Trophoblast cell (in vitro differentiated cells and primary cell): ENCODE measurements at regions not wholly inside any gene's neighbourhood (a gene's known extent, or its start where the extent isn't known, plus 50 kb on each side); places are given as distances from the start of the nearest gene placed in this dataset.

Experiments
- DNase-seq, 2 donors: peaks; one replicate each; pipeline ENCODE4 v3.0.0-alpha.2; 2016
- H2AFZ ChIP-seq: 2 replicates; pipeline ENCODE4 v1.6.1; 2013; ENCODE audit warnings: low read length, moderate library complexity, mild to moderate bottlenecking; ENCODE audit not compliant: insufficient read depth, poor library complexity
- H2AK5ac ChIP-seq: 2 replicates; pipeline ENCODE4 v1.6.1; 2013; ENCODE audit warnings: mild to moderate bottlenecking, low read length
- H2BK120ac ChIP-seq: 2 replicates; pipeline ENCODE4 v1.6.1; 2013; ENCODE audit warnings: low read length, mild to moderate bottlenecking, moderate library complexity; ENCODE audit not compliant: insufficient read depth, poor library complexity
- H2BK12ac ChIP-seq: 2 replicates; pipeline ENCODE4 v1.6.1; 2013; ENCODE audit warnings: mild to moderate bottlenecking, low read length, moderate library complexity
- H2BK5ac ChIP-seq: 2 replicates; pipeline ENCODE4 v1.6.1; 2013; ENCODE audit warnings: low read length, low read depth, moderate library complexity, mild to moderate bottlenecking; ENCODE audit not compliant: poor library complexity
- H3K14ac ChIP-seq: 2 replicates; pipeline ENCODE4 v1.6.1; 2013; ENCODE audit warnings: mild to moderate bottlenecking, low read length
- H3K18ac ChIP-seq: 2 replicates; pipeline ENCODE4 v1.6.1; 2013; ENCODE audit warnings: mild to moderate bottlenecking, low read length
- H3K23ac ChIP-seq: 2 replicates; pipeline ENCODE4 v1.6.1; 2013; ENCODE audit warnings: low read length
- H3K27ac ChIP-seq: 2 replicates; pipeline ENCODE4 v1.5.1; 2013; ENCODE audit warnings: low read depth, mild to moderate bottlenecking, inconsistent platforms, low read length, moderate library complexity
- H3K27me3 ChIP-seq: 2 replicates; pipeline ENCODE4 v1.6.1; 2013; ENCODE audit warnings: inconsistent platforms, mild to moderate bottlenecking, low read length, moderate library complexity; ENCODE audit not compliant: insufficient read depth
- H3K36me3 ChIP-seq, 2 experiments: 1 replicate in 1 of 2; 2 replicates in 1 of 2; pipeline ENCODE4 v1.6.1; 2013; ENCODE audit warnings: low read length in 2 of 2, mild to moderate bottlenecking in 2 of 2, moderate library complexity in 1 of 2; ENCODE audit not compliant: insufficient read depth in 2 of 2, control insufficient read depth in 1 of 2
- H3K4ac ChIP-seq: 2 replicates; pipeline ENCODE4 v1.6.1; 2013; ENCODE audit warnings: low read depth, mild to moderate bottlenecking, low read length, moderate library complexity
- H3K4me1 ChIP-seq, 2 experiments: 1 replicate in 1 of 2; 2 replicates in 1 of 2; pipeline ENCODE4 v1.6.1; 2013; ENCODE audit warnings: low read length in 2 of 2, mild to moderate bottlenecking in 2 of 2, moderate library complexity in 1 of 2; ENCODE audit not compliant: insufficient read depth in 2 of 2, control insufficient read depth in 1 of 2
- H3K4me2 ChIP-seq: 2 replicates; pipeline ENCODE4 v1.6.1; 2013; ENCODE audit warnings: inconsistent platforms, mild to moderate bottlenecking, low read length, moderate library complexity
- H3K4me3 ChIP-seq: 2 replicates; pipeline ENCODE4 v1.5.1; 2013; ENCODE audit warnings: mild to moderate bottlenecking, low read depth, low read length, inconsistent platforms
- H3K79me1 ChIP-seq: one replicate; pipeline ENCODE4 v1.6.1; 2013; ENCODE audit warnings: low read length
- H3K79me2 ChIP-seq: 2 replicates; pipeline ENCODE4 v1.6.1; 2013; ENCODE audit warnings: low read length, mild to moderate bottlenecking; ENCODE audit not compliant: control insufficient read depth, insufficient read depth, poor library complexity
- H3K9ac ChIP-seq: 2 replicates; pipeline ENCODE4 v1.6.1; 2013; ENCODE audit warnings: mild to moderate bottlenecking, low read length
- H3K9me3 ChIP-seq: 2 replicates; pipeline ENCODE4 v1.6.1; 2013; ENCODE audit warnings: low read depth, mild to moderate bottlenecking, control low read depth, inconsistent platforms, low read length; ENCODE audit not compliant: insufficient read depth
- H4K12ac ChIP-seq: 2 replicates; pipeline ENCODE4 v1.6.1; 2013; ENCODE audit warnings: low read depth, mild to moderate bottlenecking, low read length, moderate library complexity
- H4K8ac ChIP-seq: 2 replicates; pipeline ENCODE4 v1.6.1; 2013; ENCODE audit warnings: low read depth, mild to moderate bottlenecking, low read length, moderate library complexity
- H4K91ac ChIP-seq: one replicate; pipeline ENCODE4 v1.6.1; 2013; ENCODE audit warnings: low read depth, mild to moderate bottlenecking, low read length, moderate library complexity
- WGBS: extraction: QIAGEN DNeasy Blood & Tissue Kit; methylation state at CpG from one replicate; pipeline ENCODE4 v1.1.7; 2013; ENCODE audit warnings: missing lambda C conversion rate; ENCODE audit not compliant: insufficient read length, insufficient coverage; ENCODE audit errors: extremely low coverage; 5-methylcytosine and 5-hydroxymethylcytosine counted together

DNA sequence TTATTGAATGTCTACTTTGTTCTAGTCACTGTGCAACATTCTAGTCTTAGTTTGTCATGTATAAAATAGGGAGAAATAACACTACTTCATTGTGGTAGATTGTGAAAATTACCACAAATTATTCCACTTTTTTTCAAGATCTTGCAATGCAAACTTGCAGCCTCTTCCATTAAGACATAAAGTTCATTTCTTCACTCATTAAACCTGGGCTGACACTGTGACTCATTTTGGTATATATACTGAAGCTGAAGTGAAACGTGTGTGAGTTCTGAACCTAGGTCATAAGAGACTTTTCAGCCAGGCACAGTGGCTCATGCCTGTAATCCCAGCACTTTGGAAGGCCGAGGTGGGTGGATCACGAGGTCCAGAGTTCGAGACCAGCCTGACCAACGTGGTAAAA is 329.0 kb downstream of the BCKDHB start:
- Histone ChIP-seq H3K79me2 (no peaks in the 10 kb centered on the region), H3K4me3 (no peak overlapping the region), H2AFZ (no peak overlapping the region), H3K23ac (no peak overlapping the region), H3K4ac (no peak overlapping the region), H2BK5ac (no peak overlapping the region), H2BK120ac (no peak overlapping the region), H3K14ac (no peak overlapping the region), H3K4me1 (no peaks in the 10 kb centered on the region), H2AK5ac (no peak overlapping the region), H3K4me2 (no peak overlapping the region), H3K9ac (no peak overlapping the region), H4K12ac (no peak overlapping the region), H3K9me3 (no peaks in the 10 kb centered on the region), H4K91ac (no peak overlapping the region), H3K27ac (no peak overlapping the region), H2BK12ac (no peak overlapping the region), H3K36me3 (no peaks in the 10 kb centered on the region), H3K18ac (no peak overlapping the region), H3K79me1 (no peaks in the 10 kb centered on the region), H3K27me3 (no peaks in the 10 kb centered on the region), H4K8ac (no peak overlapping the region)
- no peak for DNase-seq
- no CpG with 5 or more reads among the region's 5 CpGs for WGBS

DNA sequence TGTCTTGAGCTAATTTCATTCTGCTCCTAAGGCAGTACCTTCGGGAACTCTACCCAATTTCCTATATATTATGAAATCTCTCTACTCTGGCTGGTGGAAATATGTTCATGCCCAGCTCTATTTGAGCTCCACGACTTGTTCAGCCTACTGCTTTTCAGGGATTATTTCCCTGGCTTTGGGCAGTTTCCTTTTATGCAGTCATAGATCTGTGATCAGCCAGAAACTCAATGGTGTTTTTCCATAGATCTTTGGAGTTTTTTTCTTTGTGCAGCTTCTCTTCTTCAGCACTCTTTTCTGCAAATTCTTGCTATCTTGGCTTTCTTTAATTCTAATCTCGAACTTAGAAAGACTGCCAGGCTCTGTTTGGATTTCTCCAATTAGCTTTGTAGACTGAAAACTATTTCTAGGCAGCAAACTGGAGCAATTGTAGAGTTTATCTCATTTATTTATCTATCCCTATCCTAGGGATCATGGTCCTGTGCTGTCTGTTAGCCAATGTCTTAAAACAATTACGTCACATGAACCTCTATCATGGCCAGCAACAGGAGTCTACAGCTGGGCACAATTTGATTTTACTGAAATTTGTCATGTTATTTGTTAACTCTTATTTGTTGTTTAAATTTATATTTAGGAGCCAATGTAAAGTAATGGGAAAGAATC is 328.4 kb downstream of the BCKDHB start:
- no peak overlapping the region for H4K8ac ChIP-seq
- H3K14ac ChIP-seq, result no peak overlapping the region
- H3K9me3 ChIP-seq, result no peaks in the 10 kb centered on the region
- H3K4ac ChIP-seq, result no peak overlapping the region
- H3K27me3 ChIP-seq, result no peaks in the 10 kb centered on the region
- no peak overlapping the region for H2BK120ac ChIP-seq
- no peak overlapping the region for H2AFZ ChIP-seq
- no peak overlapping the region for H2BK5ac ChIP-seq
- no peaks in the 10 kb centered on the region for H3K4me1 ChIP-seq
- no peak overlapping the region for H4K12ac ChIP-seq
- H3K79me2 ChIP-seq, result no peaks in the 10 kb centered on the region
- H4K91ac ChIP-seq, result no peak overlapping the region
- no CpG with 5 or more reads among the region's 4 CpGs for WGBS
- H3K36me3 ChIP-seq, result no peaks in the 10 kb centered on the region
- no peak overlapping the region for H2BK12ac ChIP-seq
- no peak overlapping the region for H2AK5ac ChIP-seq
- H3K4me3 ChIP-seq, result no peak overlapping the region
- no peak overlapping the region for H3K18ac ChIP-seq
- DNase-seq, result no peak
- H3K23ac ChIP-seq, result no peak overlapping the region
- no peak overlapping the region for H3K27ac ChIP-seq
- H3K4me2 ChIP-seq, result no peak overlapping the region
- H3K79me1 ChIP-seq, result no peaks in the 10 kb centered on the region
- H3K9ac ChIP-seq, result no peak overlapping the region

DNA sequence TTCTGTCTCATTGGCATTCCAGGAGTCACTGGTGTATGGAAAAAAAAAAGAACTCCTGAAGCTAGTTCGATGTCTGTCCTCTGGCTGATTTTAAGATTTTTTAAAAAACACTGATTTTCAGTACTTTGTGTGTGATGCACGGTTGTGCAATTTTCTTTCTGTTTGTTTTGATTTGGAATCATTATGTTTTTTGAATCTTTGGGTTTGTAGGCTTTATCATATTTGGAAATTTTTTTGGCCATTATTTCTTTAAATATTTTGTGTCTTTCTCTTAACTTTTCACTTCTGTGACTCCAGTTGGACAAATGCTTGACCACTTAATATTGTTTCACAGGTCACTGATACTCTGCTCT is 327.2 kb downstream of the BCKDHB start:
- Histone ChIP-seq H3K36me3 (no peaks in the 10 kb centered on the region), H3K4me2 (no peak overlapping the region), H2AK5ac (no peak overlapping the region), H2AFZ (no peak overlapping the region), H4K91ac (no peak overlapping the region), H4K12ac (no peak overlapping the region), H2BK12ac (no peak overlapping the region), H3K27ac (no peak overlapping the region), H3K14ac (no peak overlapping the region), H2BK5ac (no peak overlapping the region), H3K9ac (no peak overlapping the region), H3K79me1 (no peaks in the 10 kb centered on the region), H3K4me1 (no peaks in the 10 kb centered on the region), H3K4ac (no peak overlapping the region), H4K8ac (no peak overlapping the region), H2BK120ac (no peak overlapping the region), H3K9me3 (no peaks in the 10 kb centered on the region), H3K23ac (no peak overlapping the region), H3K79me2 (no peaks in the 10 kb centered on the region), H3K4me3 (no peak overlapping the region), H3K18ac (no peak overlapping the region), H3K27me3 (no peaks in the 10 kb centered on the region)
- WGBS, result no CpG with 5 or more reads among the region's 2 CpGs
- no peak for DNase-seq

DNA sequence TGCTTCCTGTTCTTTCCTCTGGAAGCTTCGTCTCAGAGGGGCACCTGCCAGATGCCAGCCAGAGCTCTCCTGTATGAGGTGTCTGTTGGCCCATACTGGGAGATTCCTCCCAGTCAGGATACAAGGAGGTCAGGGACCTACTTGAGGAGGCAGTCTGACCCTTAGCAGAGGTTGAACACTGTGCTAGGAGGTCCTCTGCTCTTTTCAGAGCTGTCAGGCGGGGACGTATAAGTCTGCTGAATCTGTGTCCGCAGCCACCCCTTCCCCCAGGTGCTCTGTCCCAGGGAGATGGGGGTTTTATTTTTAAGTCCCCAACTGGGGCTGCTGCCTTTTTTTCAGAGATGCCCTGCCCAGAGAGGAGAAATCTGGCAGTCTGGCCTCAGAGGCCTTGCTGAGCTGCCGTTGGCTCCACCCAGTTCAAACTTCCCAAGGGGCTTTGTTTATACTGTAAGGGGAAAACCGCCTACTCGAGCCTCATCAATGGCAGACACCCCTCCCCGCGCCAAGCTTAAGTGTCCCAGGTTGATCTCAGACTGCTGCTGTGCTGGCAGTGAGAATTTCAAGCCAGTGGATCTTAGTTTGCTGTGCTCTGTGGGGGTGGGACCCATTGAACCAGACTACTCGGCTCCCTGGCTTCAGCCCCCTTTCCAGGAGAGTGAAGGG is 326.7 kb downstream of the BCKDHB start:
- no peaks in the 10 kb centered on the region for H3K36me3 ChIP-seq
- H3K23ac ChIP-seq, result no peak overlapping the region
- H3K9ac ChIP-seq, result no peak overlapping the region
- H3K4me3 ChIP-seq, result no peak overlapping the region
- no peak overlapping the region for H2BK12ac ChIP-seq
- no peak for DNase-seq
- H2AK5ac ChIP-seq, result no peak overlapping the region
- H3K14ac ChIP-seq, result no peak overlapping the region
- no peak overlapping the region for H3K4ac ChIP-seq
- H3K9me3 ChIP-seq, result no peaks in the 10 kb centered on the region
- no peaks in the 10 kb centered on the region for H3K79me2 ChIP-seq
- H3K4me1 ChIP-seq, result no peaks in the 10 kb centered on the region
- H3K79me1 ChIP-seq, result no peaks in the 10 kb centered on the region
- H3K18ac ChIP-seq, result no peak overlapping the region
- H3K4me2 ChIP-seq, result no peak overlapping the region
- WGBS, result no CpG with 5 or more reads among the region's 10 CpGs
- no peak overlapping the region for H4K12ac ChIP-seq
- no peak overlapping the region for H4K8ac ChIP-seq
- no peak overlapping the region for H3K27ac ChIP-seq
- no peaks in the 10 kb centered on the region for H3K27me3 ChIP-seq
- no peak overlapping the region for H2AFZ ChIP-seq
- no peak overlapping the region for H2BK5ac ChIP-seq
- no peak overlapping the region for H2BK120ac ChIP-seq
- H4K91ac ChIP-seq, result no peak overlapping the region
